Stomach (tissue), 8 donors: ENCODE measurements at regions not wholly inside any gene's neighbourhood (a gene's known extent, or its start where the extent isn't known, plus 50 kb on each side); places are given as distances from the start of the nearest gene placed in this dataset.

Experiments
- DNase-seq, 2 donors: peaks; one replicate each; pipeline versions ENCODE4 v3.0.0 to v3.0.0-alpha.2; 2013 to 2019
- H3K27ac ChIP-seq, 5 donors: fragments of 200-600 bp in 4 of 5; sonication (generic) in 4 of 5; one replicate each; pipeline ENCODE4 v1.5.1; 2013 to 2019; ENCODE audit warnings: mild to moderate bottlenecking in 1 of 5, moderate library complexity in 1 of 5
- H3K27me3 ChIP-seq, 3 donors: fragments of 200-600 bp; sonication (generic); one replicate each; pipeline ENCODE4 v1.5.1; 2017 to 2019; ENCODE audit warnings: mixed run types in 1 of 3
- H3K36me3 ChIP-seq, 4 donors: fragments of 200-600 bp; sonication (generic); 1 replicate in 3 of 4; 2 replicates in 1 of 4; pipeline ENCODE4 v1.5.1; 2016 to 2019
- H3K4me1 ChIP-seq, 4 donors: fragments of 200-600 bp; sonication (generic); one replicate each; pipeline ENCODE4 v1.5.1; 2016 to 2019
- H3K4me3 ChIP-seq, 4 donors: fragments of 200-600 bp; sonication (generic) in 3 of 4; one replicate each; pipeline ENCODE4 v1.5.1; 2016 to 2019; ENCODE audit warnings: mild to moderate bottlenecking in 1 of 4
- H3K9me3 ChIP-seq, 4 donors: fragments of 200-600 bp; sonication (generic); one replicate each; pipeline ENCODE4 v1.5.1; 2016 to 2019
- CTCF ChIP-seq, 7 experiments: fragments of 450-650 bp in 4 of 7; fragments of 200-600 bp in 3 of 7; sonication (generic) in 3 of 7; IDR thresholded peaks; one replicate each; pipeline ENCODE4 v1.5.1; 2016 to 2019; ENCODE audit warnings: antibody characterized with exemption in 7 of 7, control low read depth in 2 of 7, mild to moderate bottlenecking in 1 of 7
- EP300 ChIP-seq: sonication (generic); formaldehyde crosslinking; IDR thresholded peaks from one replicate; pipeline ENCODE4 v1.6.1; 2017; ENCODE audit warnings: antibody characterized with exemption
- POLR2A ChIP-seq, 4 donors: fragments of 450-650 bp; IDR thresholded peaks; one replicate each; pipeline ENCODE4 v1.6.1; 2016; ENCODE audit warnings: antibody characterized with exemption in 4 of 4, control low read depth in 2 of 4, mild to moderate bottlenecking in 1 of 4, moderate library complexity in 1 of 4
- POLR2AphosphoS5 ChIP-seq, 3 donors: sonication (generic); formaldehyde crosslinking; IDR thresholded peaks; one replicate each; pipeline ENCODE4 v1.6.1; 2016; ENCODE audit warnings: antibody characterized with exemption in 3 of 3
- WGBS, 5 donors: extraction: QIAGEN DNeasy Blood & Tissue Kit in 3 of 5; methylation state at CpG; one replicate each; pipeline versions ENCODE4 v1.1.5 to v1.1.7; 2013 to 2018; 5-methylcytosine and 5-hydroxymethylcytosine counted together
- intact Hi-C: fragments of 100-400 bp; cut with DNase I; formaldehyde crosslinking; loops from one replicate; pipeline ENCODE4 v1.15.1; 2023; ENCODE audit warnings: low total_unique reads
- donor health status: healthy with polysubstance abuse.
- donor health status: Bipolar disorder and iron deficiency.
- donor health status: healthy.

- intact Hi-C loops, result no loop called here
- Histone ChIP-seq H3K27ac (no peak overlapping the region), H3K9me3 (no peaks in the 10 kb centered on the region), H3K27me3 (peaks cover 0 to 27% (median 2%) of the 10 kb centered on the region in 3 donors), H3K4me1 (no peaks in the 10 kb centered on the region), H3K4me3 (no peak overlapping the region), H3K36me3 (no peaks in the 10 kb centered on the region)
- peak in 1 of 2 donors; percentile 69 for DNase-seq
- TF ChIP-seq EP300, result no peak
- no peak for TF ChIP-seq CTCF (IDR thresholded peaks at IDR 0.05)
- no peak for TF ChIP-seq POLR2A (IDR thresholded peaks at IDR 0.05)
- TF ChIP-seq POLR2AphosphoS5 (IDR thresholded peaks at IDR 0.05), result no peak
- 41 to 58% (median 50%) methylated on average over 4 of the region's 4 CpGs for WGBS, 5 donors
These were observed 174.7 kb upstream of the AGAP1 start for GRCh38 chr2:235319095-235319494.

- Histone ChIP-seq H3K36me3 (no peaks in the 10 kb centered on the region), H3K27me3 (peaks cover 0 to 37% (median 7%) of the 10 kb centered on the region in 3 donors), H3K4me3 (no peak overlapping the region), H3K9me3 (no peaks in the 10 kb centered on the region), H3K27ac (no peak overlapping the region), H3K4me1 (no peaks in the 10 kb centered on the region)
- TF ChIP-seq POLR2A (IDR thresholded peaks at IDR 0.05) (no peak), POLR2AphosphoS5 (IDR thresholded peaks at IDR 0.05) (no peak), EP300 (no peak), CTCF (IDR thresholded peaks at IDR 0.05) (no peak)
- 87 to 96% (median 95%) methylated on average over 9 of the region's 9 CpGs for WGBS, 5 donors
- no peak for DNase-seq
- intact Hi-C loops, result no loop called here
These were observed 173.5 kb upstream of the AGAP1 start for GRCh38 chr2:235320326-235320725.

- WGBS, 5 donors, result 23 to 30% (median 27%) methylated on average over 8 to 9 of the region's 9 CpGs
- no peak overlapping the region for H3K27ac ChIP-seq
- no peak overlapping the region for H3K4me3 ChIP-seq
- no peaks in the 10 kb centered on the region for H3K4me1 ChIP-seq
- H3K36me3 ChIP-seq, result no peaks in the 10 kb centered on the region
- peaks cover 0 to 45% (median 7%) of the 10 kb centered on the region in 3 donors for H3K27me3 ChIP-seq
- DNase-seq, result peak in 1 of 2 donors; percentile 24
- H3K9me3 ChIP-seq, result no peaks in the 10 kb centered on the region
- intact Hi-C loops, result no loop called here
- no peak for TF ChIP-seq POLR2A (IDR thresholded peaks at IDR 0.05)
- TF ChIP-seq EP300, result no peak
- no peak for TF ChIP-seq POLR2AphosphoS5 (IDR thresholded peaks at IDR 0.05)
- no peak for TF ChIP-seq CTCF (IDR thresholded peaks at IDR 0.05)
These were observed 169.5 kb upstream of the AGAP1 start for GRCh38 chr2:235324324-235324723.

GRCh38 chr2:235325151-235325550 is 168.7 kb upstream of the AGAP1 start:
- 50 to 74% (median 55%) methylated on average over 6 of the region's 6 CpGs for WGBS, 5 donors
- Histone ChIP-seq H3K27ac (no peak overlapping the region), H3K4me1 (no peaks in the 10 kb centered on the region), H3K4me3 (no peak overlapping the region), H3K9me3 (no peaks in the 10 kb centered on the region), H3K27me3 (peaks cover 0 to 45% (median 7%) of the 10 kb centered on the region in 3 donors), H3K36me3 (no peaks in the 10 kb centered on the region)
- no peak for DNase-seq
- no peak for TF ChIP-seq CTCF (IDR thresholded peaks at IDR 0.05)
- TF ChIP-seq POLR2A (IDR thresholded peaks at IDR 0.05), result no peak
- no peak for TF ChIP-seq EP300
- TF ChIP-seq POLR2AphosphoS5 (IDR thresholded peaks at IDR 0.05), result no peak
- intact Hi-C loops, result no loop called here
